ENCODE measurements at regions not wholly inside any gene's neighbourhood (a gene's known extent, or its start where the extent isn't known, plus 50 kb on each side); places are given as distances from the start of the nearest gene placed in this dataset.

- in situ Hi-C loops (cut with MboI), result no loop called here
These were observed 186.6 kb downstream of the CPEB2 start for GRCh38 chr4:15188605-15189539.

GRCh38 chr4:15194520-15194919, 192.2 kb downstream of the CPEB2 start:
- in situ Hi-C loops (cut with MboI), result no loop called here
- Histone ChIP-seq H3K4me2 (ENCODE audit: control insufficient read depth, insufficient read depth) (no peak overlapping the region), H3K36me3 (ENCODE audit: control insufficient read depth in 2 of 2, insufficient read depth in 2 of 2, low read length in 1 of 2) (no peaks in the 10 kb centered on the region), H3K9me3 (replicated peaks; ENCODE audit: control insufficient read depth, insufficient read depth, low read length) (no peaks in the 10 kb centered on the region), H3K27ac (ENCODE audit: control insufficient read depth, insufficient read depth) (no peak overlapping the region), H4K20me1 (ENCODE audit: control insufficient read depth, insufficient read depth) (no peaks in the 10 kb centered on the region), H3K9ac (ENCODE audit: control insufficient read depth, insufficient read depth, low read length) (no peak overlapping the region), H3K79me2 (ENCODE audit: control insufficient read depth, insufficient read depth, low read length) (no peaks in the 10 kb centered on the region), H3K27me3 (replicated peaks in 1 of 2; ENCODE audit: control insufficient read depth in 2 of 2, insufficient read depth in 2 of 2, low read length in 1 of 2) (no peaks in the 10 kb centered on the region), H3K4me1 (ENCODE audit: control insufficient read depth, insufficient read depth, low read length) (no peaks in the 10 kb centered on the region), H3K4me3 (no peak overlapping the region), H2AFZ (ENCODE audit: control insufficient read depth, low read depth, low read length) (no peak overlapping the region)
- BruUV-seq (replicated peaks), result no TSS peak
- DNase-seq (ENCODE audit: low read depth, low spot score) (no peak), FAIRE-seq (no peak), ATAC-seq (no peak)
- 0% methylated on average over 2 of the region's 2 CpGs for WGBS (ENCODE audit: insufficient coverage, insufficient replicate concordance, low lambda C conversion rate, missing lambda C conversion rate)
- SMC1A ChIA-PET (ENCODE audit: uncharacterized antibody, unreplicated experiment), result interaction anchor here (1.3 kb wide), 1 partner anchor 13 kb away, joined by 3 read pairs; no protein-coding TSS in a partner anchor
- RAD21 ChIA-PET (ENCODE audit: unreplicated experiment), result no interaction called here
- POLR2A ChIA-PET, result no interaction called here
- CTCF ChIA-PET, result no interaction called here
- intact Hi-C loops (cut with micrococcal nuclease; ENCODE audit: unreplicated experiment), result no loop called here
- no peak for TF ChIP-seq BHLHE40 (IDR thresholded peaks at IDR 0.05; ENCODE audit: borderline replicate concordance in 1 of 2, low read depth in 2 of 2, low read length in 1 of 2)
- TF ChIP-seq POLR2AphosphoS2 (IDR thresholded peaks at IDR 0.05; ENCODE audit: low read depth, low read length), result no peak
- no peak for TF ChIP-seq RELA (IDR thresholded peaks at IDR 0.05; ENCODE audit: borderline replicate concordance, partially characterized antibody)
- TF ChIP-seq SIX5 (IDR thresholded peaks at IDR 0.05; ENCODE audit: low read depth, low read length, severe bottlenecking), result no peak
- TF ChIP-seq EGR1 (IDR thresholded peaks at IDR 0.05; ENCODE audit: borderline replicate concordance in 1 of 2, low read depth in 2 of 2, low read length in 2 of 2), result no peak
- no peak for TF ChIP-seq POU2F2 (IDR thresholded peaks at IDR 0.05; ENCODE audit: borderline replicate concordance, low read depth, low read length)
- TF ChIP-seq ESRRA (IDR thresholded peaks at IDR 0.05; ENCODE audit: low read length), result no peak
- TF ChIP-seq JUND (IDR thresholded peaks at IDR 0.05; ENCODE audit: low read depth, low read length), result no peak
- TF ChIP-seq BACH1 (IDR thresholded peaks at IDR 0.05; ENCODE audit: borderline replicate concordance), result no peak
- TF ChIP-seq E4F1 (IDR thresholded peaks at IDR 0.05; ENCODE audit: borderline replicate concordance, partially characterized antibody), result no peak
- TF ChIP-seq NFXL1 (IDR thresholded peaks at IDR 0.05; ENCODE audit: borderline replicate concordance), result no peak

More at GRCh38 chr4:15188605-15189539, 186.6 kb downstream of the CPEB2 start:
- intact Hi-C loops (cut with micrococcal nuclease; ENCODE audit: unreplicated experiment), result no loop called here
- TF ChIP-seq SPI1 (IDR thresholded peaks at IDR 0.05; ENCODE audit: borderline replicate concordance, insufficient read depth, low read depth, low read length) (peak; percentile 58; the same call in 1 of the 2 replicates), RUNX3 (IDR thresholded peaks at IDR 0.05; ENCODE audit: low read length) (peak; percentile 47; the same call in 1 of the 2 replicates), ZNF24 (IDR thresholded peaks at IDR 0.05) (no peak)
- FAIRE-seq, result no peak
- H3K9me3 ChIP-seq (replicated peaks; ENCODE audit: control insufficient read depth, insufficient read depth, low read length), result no peaks in the 10 kb centered on the region
- no peak overlapping the region for H3K27ac ChIP-seq (ENCODE audit: control insufficient read depth, insufficient read depth)
- H3K4me3 ChIP-seq, result no peak overlapping the region
- no peaks in the 10 kb centered on the region for H3K79me2 ChIP-seq (ENCODE audit: control insufficient read depth, insufficient read depth, low read length)
- H3K4me2 ChIP-seq (ENCODE audit: control insufficient read depth, insufficient read depth), result no peak overlapping the region
- H3K4me1 ChIP-seq (ENCODE audit: control insufficient read depth, insufficient read depth, low read length), result no peaks in the 10 kb centered on the region
- no peak overlapping the region for H3K9ac ChIP-seq (ENCODE audit: control insufficient read depth, insufficient read depth, low read length)
- ChIA-PET POLR2A (no interaction called here), SMC1A (ENCODE audit: uncharacterized antibody, unreplicated experiment) (no interaction called here), CTCF (no interaction called here), RAD21 (ENCODE audit: unreplicated experiment) (no interaction called here)
- H3K36me3 ChIP-seq (ENCODE audit: control insufficient read depth in 2 of 2, insufficient read depth in 2 of 2, low read length in 1 of 2), result no peaks in the 10 kb centered on the region
- H4K20me1 ChIP-seq (ENCODE audit: control insufficient read depth, insufficient read depth), result no peaks in the 10 kb centered on the region
- DNase-seq (ENCODE audit: low read depth, low spot score), result no peak
- no peaks in the 10 kb centered on the region for H3K27me3 ChIP-seq (replicated peaks in 1 of 2; ENCODE audit: control insufficient read depth in 2 of 2, insufficient read depth in 2 of 2, low read length in 1 of 2)
- no TSS peak for BruUV-seq (replicated peaks)
- H2AFZ ChIP-seq (ENCODE audit: control insufficient read depth, low read depth, low read length), result no peak overlapping the region
- ATAC-seq, result peak; percentile 49
- 40% methylated on average over 3 of the region's 3 CpGs for WGBS (ENCODE audit: insufficient coverage, insufficient replicate concordance, low lambda C conversion rate, missing lambda C conversion rate)
